Fibroblast of upper back skin (primary cell): ENCODE measurements at regions not wholly inside any gene's neighbourhood (a gene's known extent, or its start where the extent isn't known, plus 50 kb on each side); places are given as distances from the start of the nearest gene placed in this dataset.
A peak's percentile ranks its signal among the peaks of the same experiment; 100 is the strongest.

Source experiments
- DNase-seq: peaks from one replicate; pipeline ENCODE4 v3.0.0-alpha.2; 2013

GRCh38 chr3:72448858-72449257 is 399.4 kb downstream of the SHQ1 start:
- DNase-seq: peak; percentile 18

GRCh38 chr3:72448375-72448823 is 399.8 kb downstream of the SHQ1 start:
- DNase-seq: no peak

GRCh38 chr3:72447059-72447946 is 400.9 kb downstream of the SHQ1 start:
- DNase-seq: peak; percentile 90

- peak; percentile 26 for DNase-seq
Measured at GRCh38 chr3:72446218-72447058, 401.8 kb downstream of the SHQ1 start, which contains the start of gene RYBP. Gene RYBP (minus strand): TSS chr3:72446621.

- no peak for DNase-seq
Measured at GRCh38 chr3:72445827-72446217, 402.4 kb downstream of the SHQ1 start.

- DNase-seq: no peak
Measured at GRCh38 chr3:72444656-72445223, 403.5 kb downstream of the SHQ1 start.

- no peak for DNase-seq
Measured at GRCh38 chr3:72442759-72443158, 405.5 kb downstream of the SHQ1 start.

- DNase-seq: no peak
Measured at GRCh38 chr3:72441284-72441994, 406.8 kb downstream of the SHQ1 start.

- DNase-seq: no peak
Measured at GRCh38 chr3:72440491-72440890, 407.8 kb downstream of the SHQ1 start.

GRCh38 chr3:72439321-72440183 is 408.7 kb downstream of the SHQ1 start:
- DNase-seq: no peak

- no peak for DNase-seq
Measured at GRCh38 chr3:72437661-72438406, 410.4 kb downstream of the SHQ1 start.

GRCh38 chr3:72436863-72437592 is 411.2 kb downstream of the SHQ1 start:
- no peak for DNase-seq

GRCh38 chr3:72434296-72434695 is 413.9 kb downstream of the SHQ1 start:
- DNase-seq: no peak

GRCh38 chr3:72432246-72432645 is 416.0 kb downstream of the SHQ1 start:
- DNase-seq: no peak

GRCh38 chr3:72429589-72430353 is 418.5 kb downstream of the SHQ1 start:
- no peak for DNase-seq

GRCh38 chr3:72428803-72429202 is 419.4 kb downstream of the SHQ1 start:
- DNase-seq: no peak

GRCh38 chr3:72427624-72428023 is 420.6 kb downstream of the SHQ1 start:
- DNase-seq: no peak

GRCh38 chr3:72426618-72427397 is 421.4 kb downstream of the SHQ1 start:
- DNase-seq: no peak

- DNase-seq: no peak
Measured at GRCh38 chr3:72423643-72424042, 424.6 kb downstream of the SHQ1 start.
